PC-9 (cell line): ENCODE measurements at regions not wholly inside any gene's neighbourhood (a gene's known extent, or its start where the extent isn't known, plus 50 kb on each side); places are given as distances from the start of the nearest gene placed in this dataset.
A peak's percentile ranks its signal among the peaks of the same experiment; 100 is the strongest.
"Not testable (repeated sequence)": the region's sequence is repeated elsewhere in the genome, so short reads cannot be mapped to it uniquely, and the experiment has no call there.

Experiments
- BruUV-seq: library from RNA; stranded (reverse); fragments of 400-500 nt; replicated peaks from 2 replicates; lab custom pipeline; 2021; lab: Mats Ljungman, UMichigan
- CTCF ChIA-PET: fragments of 300-600 bp; sonication (Branson Sonifier 250); formaldehyde crosslinking; loops from one replicate; lab custom pipeline; 2022; ENCODE audit warnings: antibody characterized with exemption; lab: Charles Lee
- POLR2A ChIA-PET: fragments of 300-600 bp; sonication (Branson Sonifier 250); formaldehyde crosslinking; loops from one replicate; lab custom pipeline; 2022; ENCODE audit warnings: antibody characterized with exemption; ENCODE audit not compliant: unreplicated experiment; lab: Charles Lee
- DNase-seq, 2 experiments: peaks; one replicate each; pipeline versions ENCODE4 v3.0.0 to v3.0.0-alpha.2; 2015 to 2022; ENCODE audit warnings: mixed read lengths in 1 of 2
- H2AFZ ChIP-seq: fragments of 200-600 bp; sonication (generic); 2 replicates; pipeline ENCODE4 v1.8.1; 2017; ENCODE audit warnings: antibody characterized with exemption
- H3F3A ChIP-seq: fragments of 200-600 bp; sonication (generic); 2 replicates; pipeline ENCODE4 v1.8.1; 2017; ENCODE audit warnings: antibody characterized with exemption, mild to moderate bottlenecking, low read depth; ENCODE audit not compliant: insufficient read depth
- H3K27ac ChIP-seq: fragments of 200-600 bp; sonication (generic); 2 replicates; pipeline ENCODE4 v1.6.1; 2016; ENCODE audit warnings: mixed run types
- H3K27me3 ChIP-seq: fragments of 200-600 bp; sonication (generic); 2 replicates; pipeline ENCODE4 v1.6.1; 2016; ENCODE audit warnings: low read depth, mixed run types; ENCODE audit not compliant: insufficient read depth
- H3K36me3 ChIP-seq: fragments of 200-600 bp; sonication (generic); 2 replicates; pipeline ENCODE4 v1.6.1; 2016; ENCODE audit warnings: low read depth, mixed run types
- H3K4me1 ChIP-seq: fragments of 200-600 bp; sonication (generic); replicated peaks from 2 replicates; pipeline ENCODE4 v1.6.1; 2016; ENCODE audit warnings: mixed run types; ENCODE audit not compliant: insufficient read depth
- H3K4me2 ChIP-seq: fragments of 200-600 bp; sonication (generic); 2 replicates; pipeline ENCODE4 v1.6.1; 2017; ENCODE audit warnings: mixed run types
- H3K4me3 ChIP-seq: fragments of 200-600 bp; sonication (generic); 2 replicates; pipeline ENCODE4 v1.6.1; 2016; ENCODE audit warnings: mixed run types
- H3K79me2 ChIP-seq: fragments of 200-600 bp; sonication (generic); 2 replicates; pipeline ENCODE4 v1.6.1; 2017; ENCODE audit warnings: low read depth, mixed run types
- H3K9me2 ChIP-seq: fragments of 200-600 bp; sonication (generic); 2 replicates; pipeline ENCODE4 v1.8.1; 2017; ENCODE audit warnings: mild to moderate bottlenecking; ENCODE audit not compliant: insufficient read depth
- H3K9me3 ChIP-seq: fragments of 200-600 bp; sonication (generic); 2 replicates; pipeline ENCODE4 v1.8.1; 2016; ENCODE audit warnings: low read depth; ENCODE audit not compliant: insufficient read depth
- H4K20me1 ChIP-seq: fragments of 200-600 bp; sonication (generic); 2 replicates; pipeline ENCODE4 v1.8.1; 2017; ENCODE audit not compliant: insufficient read depth
- EZH2 ChIP-seq: fragments of 200-600 bp; sonication (generic); IDR thresholded peaks from 2 replicates; pipeline ENCODE4 v1.8.0; 2017; ENCODE audit warnings: antibody characterized with exemption, low read depth
- intact Hi-C: fragments of 100-400 bp; cut with micrococcal nuclease; formaldehyde crosslinking; loops from one replicate; pipeline ENCODE4 v1.10.0; 2022; ENCODE audit not compliant: unreplicated experiment
- TF ChIP-seq, protein P1 (sequence below): fragments of 200-600 bp; sonication (generic); conservative IDR thresholded peaks from 2 replicates; pipeline ENCODE4 v1.6.1; 2017; ENCODE audit warnings: mixed run types, antibody characterized with exemption, mild to moderate bottlenecking, moderate library complexity

DNA sequence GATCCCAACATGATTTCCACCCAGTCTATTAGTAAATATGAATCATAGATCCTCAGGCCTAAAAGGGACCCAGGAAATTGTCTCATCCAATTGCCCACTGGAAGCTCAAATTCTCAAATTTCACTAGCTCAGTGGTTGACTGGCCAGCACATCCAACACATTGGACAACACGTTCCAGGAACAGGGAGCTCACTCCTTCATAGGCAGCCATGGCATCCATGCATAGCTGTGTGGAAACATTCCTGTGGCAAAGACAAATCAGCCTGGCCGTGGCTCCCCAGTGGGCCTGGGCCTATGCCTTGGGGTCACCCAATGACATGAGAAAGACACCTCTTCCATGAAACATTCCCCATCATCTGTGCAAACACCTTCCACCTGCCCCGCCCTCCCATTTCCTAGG is 261.1 kb downstream of the ANAPC1 start:
- H3F3A ChIP-seq = peaks cover 19% of the 10 kb centered on the region
- no peaks in the 10 kb centered on the region; the same call in 1 of the 2 replicates for H3K36me3 ChIP-seq
- TF ChIP-seq EZH2 = no peak
- TF ChIP-seq, protein P1, sequence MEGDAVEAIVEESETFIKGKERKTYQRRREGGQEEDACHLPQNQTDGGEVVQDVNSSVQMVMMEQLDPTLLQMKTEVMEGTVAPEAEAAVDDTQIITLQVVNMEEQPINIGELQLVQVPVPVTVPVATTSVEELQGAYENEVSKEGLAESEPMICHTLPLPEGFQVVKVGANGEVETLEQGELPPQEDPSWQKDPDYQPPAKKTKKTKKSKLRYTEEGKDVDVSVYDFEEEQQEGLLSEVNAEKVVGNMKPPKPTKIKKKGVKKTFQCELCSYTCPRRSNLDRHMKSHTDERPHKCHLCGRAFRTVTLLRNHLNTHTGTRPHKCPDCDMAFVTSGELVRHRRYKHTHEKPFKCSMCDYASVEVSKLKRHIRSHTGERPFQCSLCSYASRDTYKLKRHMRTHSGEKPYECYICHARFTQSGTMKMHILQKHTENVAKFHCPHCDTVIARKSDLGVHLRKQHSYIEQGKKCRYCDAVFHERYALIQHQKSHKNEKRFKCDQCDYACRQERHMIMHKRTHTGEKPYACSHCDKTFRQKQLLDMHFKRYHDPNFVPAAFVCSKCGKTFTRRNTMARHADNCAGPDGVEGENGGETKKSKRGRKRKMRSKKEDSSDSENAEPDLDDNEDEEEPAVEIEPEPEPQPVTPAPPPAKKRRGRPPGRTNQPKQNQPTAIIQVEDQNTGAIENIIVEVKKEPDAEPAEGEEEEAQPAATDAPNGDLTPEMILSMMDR = no peak
- H3K27ac ChIP-seq = no peak overlapping the region
- H3K9me3 ChIP-seq = peaks cover 8% of the 10 kb centered on the region; the same call in 1 of the 2 replicates
- H3K4me1 ChIP-seq = peaks cover 62% of the 10 kb centered on the region
- H3K4me2 ChIP-seq = 0 out of 2 replicates have a peak overlapping the region, but pooled peaks have one; percentile 5
- no peak overlapping the region for H3K4me3 ChIP-seq
- ChIA-PET CTCF (no interaction called here), POLR2A (no interaction called here)
- no peaks in the 10 kb centered on the region for H3K9me2 ChIP-seq
- intact Hi-C loops = no loop called here
- DNase-seq = no peak
- no peak overlapping the region for H2AFZ ChIP-seq
- no peaks in the 10 kb centered on the region for H3K79me2 ChIP-seq
- no peaks in the 10 kb centered on the region for H3K27me3 ChIP-seq
- no TSS peak for BruUV-seq
- H4K20me1 ChIP-seq = no peaks in the 10 kb centered on the region

DNA sequence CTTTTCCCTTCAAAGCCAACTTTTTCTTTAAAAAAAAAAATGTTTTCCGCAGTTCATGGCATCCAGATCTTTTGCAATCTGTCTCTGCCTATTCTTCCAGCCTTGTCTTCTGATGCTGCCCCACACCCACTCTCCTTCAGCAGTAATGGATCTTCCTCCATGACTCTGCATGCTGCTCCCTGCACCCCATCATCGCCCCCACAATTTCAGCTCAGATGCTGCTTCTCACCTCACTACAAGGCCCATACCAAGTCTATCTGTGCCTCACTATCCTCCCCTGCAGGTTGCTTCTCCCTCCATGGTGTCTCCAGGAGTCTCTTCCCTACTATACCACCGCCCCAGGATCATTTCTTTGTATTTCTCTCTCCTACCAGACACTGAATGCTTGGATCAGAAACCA is 260.6 kb downstream of the ANAPC1 start:
- CTCF ChIA-PET = no interaction called here
- Histone ChIP-seq H2AFZ (no peak overlapping the region), H3F3A (peaks cover 15% of the 10 kb centered on the region), H3K9me2 (no peaks in the 10 kb centered on the region), H3K36me3 (no peaks in the 10 kb centered on the region; the same call in 1 of the 2 replicates), H3K27me3 (no peaks in the 10 kb centered on the region), H3K79me2 (no peaks in the 10 kb centered on the region), H4K20me1 (no peaks in the 10 kb centered on the region), H3K4me3 (no peak overlapping the region), H3K27ac (no peak overlapping the region), H3K4me2 (no peak overlapping the region), H3K4me1 (peaks cover 56% of the 10 kb centered on the region), H3K9me3 (peaks cover 12% of the 10 kb centered on the region; the same call in 1 of the 2 replicates)
- no TSS peak for BruUV-seq
- intact Hi-C loops = no loop called here
- POLR2A ChIA-PET = no interaction called here
- DNase-seq = no peak
- no peak for TF ChIP-seq EZH2
- TF ChIP-seq, protein P1 = no peak

DNA sequence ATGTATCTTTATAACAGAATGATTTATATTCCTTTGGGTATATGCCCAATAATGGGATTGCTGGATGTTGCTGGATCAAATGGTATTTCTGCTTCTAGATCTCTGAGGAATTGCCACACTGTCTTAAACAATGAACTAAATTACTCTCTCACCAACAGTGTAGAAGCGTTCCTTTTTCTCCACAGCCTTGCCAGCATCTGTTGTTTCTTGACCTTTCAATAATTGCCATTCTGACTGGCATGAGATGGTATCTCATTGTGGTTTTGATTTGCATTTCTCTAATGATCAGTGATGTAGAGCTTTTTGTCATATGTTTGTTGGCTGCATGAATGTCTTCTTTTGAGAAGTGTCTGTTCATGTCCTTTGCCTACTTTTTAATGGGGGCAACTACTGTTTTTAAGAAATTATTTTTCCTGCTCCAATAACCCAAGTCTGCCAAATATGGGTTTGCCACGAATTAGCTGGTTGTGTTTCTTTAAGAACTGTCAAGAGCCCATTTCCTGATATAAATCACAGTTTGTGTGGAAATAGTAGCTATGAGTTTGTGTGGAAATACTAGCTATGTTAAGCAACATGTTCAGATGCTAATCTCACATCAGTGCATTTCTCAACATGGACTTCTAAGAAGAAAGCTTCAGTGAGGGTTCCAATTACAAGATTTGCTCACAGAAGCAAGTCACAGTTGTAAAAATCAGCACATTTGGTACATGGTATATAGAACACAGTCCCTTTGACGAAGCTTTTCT is 259.4 kb downstream of the ANAPC1 start:
- no peaks in the 10 kb centered on the region for H3K27me3 ChIP-seq
- TF ChIP-seq EZH2 = no peak
- TF ChIP-seq, protein P1 = no peak
- POLR2A ChIA-PET = interaction anchor here (0.7 kb wide), 1 partner anchor 850 kb away, joined by 3 read pairs; no protein-coding TSS in a partner anchor
- H4K20me1 ChIP-seq = no peaks in the 10 kb centered on the region
- intact Hi-C loops = no loop called here
- peaks cover 47% of the 10 kb centered on the region for H3K4me1 ChIP-seq
- no peak overlapping the region for H2AFZ ChIP-seq
- no peak overlapping the region for H3K4me3 ChIP-seq
- BruUV-seq = no TSS peak
- peak overlapping the region; percentile 33; the same call in 1 of the 2 replicates for H3K4me2 ChIP-seq
- CTCF ChIA-PET = no interaction called here
- H3K27ac ChIP-seq = peak overlapping the region; percentile 55
- H3K9me3 ChIP-seq = peaks cover 20% of the 10 kb centered on the region; the same call in 1 of the 2 replicates
- H3K79me2 ChIP-seq = no peaks in the 10 kb centered on the region
- no peaks in the 10 kb centered on the region for H3K9me2 ChIP-seq
- peaks cover 15% of the 10 kb centered on the region for H3F3A ChIP-seq
- H3K36me3 ChIP-seq = no peaks in the 10 kb centered on the region; the same call in 1 of the 2 replicates
- DNase-seq = peak in 1 of 2 experiments; percentile 94

DNA sequence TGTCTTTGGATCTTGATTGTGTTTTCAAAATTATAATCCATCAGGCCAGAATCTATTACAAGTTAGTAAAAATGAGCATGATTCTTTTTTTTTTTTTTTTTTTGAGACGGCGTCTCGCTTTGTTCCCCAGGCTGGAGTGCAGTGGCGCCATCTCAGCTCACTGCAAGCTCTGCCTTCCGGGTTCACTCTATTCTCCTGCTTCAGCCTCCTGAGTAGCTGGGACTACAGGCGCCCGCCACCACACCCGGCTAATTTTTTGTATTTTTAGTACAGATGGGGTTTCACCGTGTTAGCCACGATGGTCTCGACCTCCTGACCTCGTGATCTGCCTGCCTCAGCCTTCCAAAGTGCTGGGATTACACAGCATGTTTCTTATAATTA is 258.8 kb downstream of the ANAPC1 start:
- DNase-seq, H3K27me3 ChIP-seq, H3K79me2 ChIP-seq, intact Hi-C loops, H3K4me3 ChIP-seq, H3K9me2 ChIP-seq, H3K36me3 ChIP-seq, H4K20me1 ChIP-seq, BruUV-seq, CTCF ChIA-PET, H2AFZ ChIP-seq: not testable (repeated sequence)
- peaks cover 47% of the 10 kb centered on the region for H3K4me1 ChIP-seq
- H3K27ac ChIP-seq = peak overlapping the region; percentile 55
- POLR2A ChIA-PET = interaction anchor here (0.7 kb wide), 1 partner anchor 849 kb away, joined by 3 read pairs; no protein-coding TSS in a partner anchor
- peaks cover 26% of the 10 kb centered on the region; the same call in 1 of the 2 replicates for H3K9me3 ChIP-seq
- H3F3A ChIP-seq = peaks cover 15% of the 10 kb centered on the region
- peak overlapping the region; percentile 15; the same call in 1 of the 2 replicates for H3K4me2 ChIP-seq
